Sciatic nerve (tissue), 2 donors: ENCODE measurements at regions not wholly inside any gene's neighbourhood (a gene's known extent, or its start where the extent isn't known, plus 50 kb on each side); places are given as distances from the start of the nearest gene placed in this dataset.

Experiments
- ATAC-seq: fragments of 200-7000 bp; cut with Tn5 transposase; one replicate; pipeline ENCODE4 v1.9.1; 2020; ENCODE audit warnings: mild to moderate bottlenecking, moderate library complexity
- DNase-seq: peaks from one replicate; pipeline ENCODE4 v3.0.0-alpha.2; 2020; ENCODE audit warnings: low spot score
- intact Hi-C: fragments of 100-400 bp; cut with DNase I; formaldehyde crosslinking; loops from one replicate; pipeline ENCODE4 v1.14.2; 2022
- donor health status: DM: no; HTN: no; CAD: no.
- donor health status: DM: no; HTN: no; CAD: no.

GRCh38 chr6:106886081-106886843, 88.3 kb downstream of the CD24 start:
- intact Hi-C loops: no loop called here
- ATAC-seq: no peak
- no peak for DNase-seq

- DNase-seq (no peak), ATAC-seq (no peak)
- intact Hi-C loops: no loop called here
These were observed 88.8 kb downstream of the CD24 start for GRCh38 chr6:106885679-106886078.

- intact Hi-C loops: no loop called here
- ATAC-seq: no peak
- no peak for DNase-seq
These were observed 90.0 kb downstream of the CD24 start for GRCh38 chr6:106884576-106884975.

GRCh38 chr6:106883808-106884262, 90.7 kb downstream of the CD24 start:
- intact Hi-C loops: no loop called here

GRCh38 chr6:106882601-106883518, 91.7 kb downstream of the CD24 start:
- ATAC-seq (no peak), DNase-seq (no peak)
- intact Hi-C loops: no loop called here

More at GRCh38 chr6:106883808-106884262, 90.7 kb downstream of the CD24 start:
- DNase-seq (no peak), ATAC-seq (no peak)

- DNase-seq: no peak
- intact Hi-C loops: no loop called here
- ATAC-seq: no peak
These were observed 92.4 kb downstream of the CD24 start for GRCh38 chr6:106882138-106882537.

- ATAC-seq: no peak
- intact Hi-C loops: no loop called here
- DNase-seq: no peak
These were observed 93.6 kb downstream of the CD24 start for GRCh38 chr6:106880952-106881351.

- no peak for ATAC-seq
- intact Hi-C loops: no loop called here
- no peak for DNase-seq
These were observed 98.7 kb downstream of the CD24 start for GRCh38 chr6:106875782-106876321.

GRCh38 chr6:106874481-106874880, 100.0 kb downstream of the CD24 start:
- ATAC-seq (no peak), DNase-seq (no peak)
- intact Hi-C loops: no loop called here

GRCh38 chr6:106872049-106872448, 102.5 kb downstream of the CD24 start:
- ATAC-seq (no peak), DNase-seq (no peak)
- intact Hi-C loops: no loop called here

GRCh38 chr6:106870824-106871717, 103.5 kb downstream of the CD24 start:
- DNase-seq (no peak), ATAC-seq (no peak)
- intact Hi-C loops: no loop called here

GRCh38 chr6:106870069-106870468, 104.5 kb downstream of the CD24 start:
- intact Hi-C loops: no loop called here
- no peak for DNase-seq
- ATAC-seq: no peak

- intact Hi-C loops: loop anchor here (5.0 kb wide), 1 partner anchor 997 kb away; no protein-coding TSS in a partner anchor
- ATAC-seq (no peak), DNase-seq (no peak)
These were observed 105.3 kb downstream of the CD24 start for GRCh38 chr6:106869203-106869602.

- no peak for DNase-seq
- intact Hi-C loops: loop anchor here (5.0 kb wide), 1 partner anchor 995 kb away; no protein-coding TSS in a partner anchor
- ATAC-seq: no peak
These were observed 107.5 kb downstream of the CD24 start for GRCh38 chr6:106866875-106867658.

- ATAC-seq (no peak), DNase-seq (no peak)
- intact Hi-C loops: no loop called here
These were observed 111.7 kb downstream of the CD24 start for GRCh38 chr6:106862858-106863257.

GRCh38 chr6:106860940-106861339, 113.6 kb downstream of the CD24 start:
- DNase-seq (no peak), ATAC-seq (no peak)
- intact Hi-C loops: no loop called here

- ATAC-seq: no peak
- intact Hi-C loops: loop anchor here (5.0 kb wide), 1 partner anchor 1599 kb away; no protein-coding TSS in a partner anchor
- DNase-seq: no peak
These were observed 115.9 kb downstream of the CD24 start for GRCh38 chr6:106858653-106859092.
